Stomach (tissue), 8 donors: ENCODE measurements at regions not wholly inside any gene's neighbourhood (a gene's known extent, or its start where the extent isn't known, plus 50 kb on each side); places are given as distances from the start of the nearest gene placed in this dataset.

ENCODE experiments used
- DNase-seq, 2 donors: peaks; one replicate each; pipeline versions ENCODE4 v3.0.0 to v3.0.0-alpha.2; 2013 to 2019
- H3K27ac ChIP-seq, 5 donors: fragments of 200-600 bp in 4 of 5; sonication (generic) in 4 of 5; one replicate each; pipeline ENCODE4 v1.5.1; 2013 to 2019; ENCODE audit warnings: mild to moderate bottlenecking in 1 of 5, moderate library complexity in 1 of 5
- H3K27me3 ChIP-seq, 3 donors: fragments of 200-600 bp; sonication (generic); one replicate each; pipeline ENCODE4 v1.5.1; 2017 to 2019; ENCODE audit warnings: mixed run types in 1 of 3
- H3K36me3 ChIP-seq, 4 donors: fragments of 200-600 bp; sonication (generic); 1 replicate in 3 of 4; 2 replicates in 1 of 4; pipeline ENCODE4 v1.5.1; 2016 to 2019
- H3K4me1 ChIP-seq, 4 donors: fragments of 200-600 bp; sonication (generic); one replicate each; pipeline ENCODE4 v1.5.1; 2016 to 2019
- H3K4me3 ChIP-seq, 4 donors: fragments of 200-600 bp; sonication (generic) in 3 of 4; one replicate each; pipeline ENCODE4 v1.5.1; 2016 to 2019; ENCODE audit warnings: mild to moderate bottlenecking in 1 of 4
- H3K9me3 ChIP-seq, 4 donors: fragments of 200-600 bp; sonication (generic); one replicate each; pipeline ENCODE4 v1.5.1; 2016 to 2019
- EP300 ChIP-seq: sonication (generic); formaldehyde crosslinking; IDR thresholded peaks from one replicate; pipeline ENCODE4 v1.6.1; 2017; ENCODE audit warnings: antibody characterized with exemption
- POLR2A ChIP-seq, 4 donors: fragments of 450-650 bp; IDR thresholded peaks; one replicate each; pipeline ENCODE4 v1.6.1; 2016; ENCODE audit warnings: antibody characterized with exemption in 4 of 4, control low read depth in 2 of 4, mild to moderate bottlenecking in 1 of 4, moderate library complexity in 1 of 4
- POLR2AphosphoS5 ChIP-seq, 3 donors: sonication (generic); formaldehyde crosslinking; IDR thresholded peaks; one replicate each; pipeline ENCODE4 v1.6.1; 2016; ENCODE audit warnings: antibody characterized with exemption in 3 of 3
- WGBS, 5 donors: extraction: QIAGEN DNeasy Blood & Tissue Kit in 3 of 5; methylation state at CpG; one replicate each; pipeline versions ENCODE4 v1.1.5 to v1.1.7; 2013 to 2018; 5-methylcytosine and 5-hydroxymethylcytosine counted together
- intact Hi-C: fragments of 100-400 bp; cut with DNase I; formaldehyde crosslinking; loops from one replicate; pipeline ENCODE4 v1.15.1; 2023; ENCODE audit warnings: low total_unique reads
- TF ChIP-seq, protein P1 (sequence below), 7 experiments: fragments of 450-650 bp in 4 of 7; fragments of 200-600 bp in 3 of 7; sonication (generic) in 3 of 7; IDR thresholded peaks; one replicate each; pipeline ENCODE4 v1.5.1; 2016 to 2019; ENCODE audit warnings: antibody characterized with exemption in 7 of 7, control low read depth in 2 of 7, mild to moderate bottlenecking in 1 of 7
- donor health status: healthy with polysubstance abuse.
- donor health status: Bipolar disorder and iron deficiency.
- donor health status: healthy.

DNA sequence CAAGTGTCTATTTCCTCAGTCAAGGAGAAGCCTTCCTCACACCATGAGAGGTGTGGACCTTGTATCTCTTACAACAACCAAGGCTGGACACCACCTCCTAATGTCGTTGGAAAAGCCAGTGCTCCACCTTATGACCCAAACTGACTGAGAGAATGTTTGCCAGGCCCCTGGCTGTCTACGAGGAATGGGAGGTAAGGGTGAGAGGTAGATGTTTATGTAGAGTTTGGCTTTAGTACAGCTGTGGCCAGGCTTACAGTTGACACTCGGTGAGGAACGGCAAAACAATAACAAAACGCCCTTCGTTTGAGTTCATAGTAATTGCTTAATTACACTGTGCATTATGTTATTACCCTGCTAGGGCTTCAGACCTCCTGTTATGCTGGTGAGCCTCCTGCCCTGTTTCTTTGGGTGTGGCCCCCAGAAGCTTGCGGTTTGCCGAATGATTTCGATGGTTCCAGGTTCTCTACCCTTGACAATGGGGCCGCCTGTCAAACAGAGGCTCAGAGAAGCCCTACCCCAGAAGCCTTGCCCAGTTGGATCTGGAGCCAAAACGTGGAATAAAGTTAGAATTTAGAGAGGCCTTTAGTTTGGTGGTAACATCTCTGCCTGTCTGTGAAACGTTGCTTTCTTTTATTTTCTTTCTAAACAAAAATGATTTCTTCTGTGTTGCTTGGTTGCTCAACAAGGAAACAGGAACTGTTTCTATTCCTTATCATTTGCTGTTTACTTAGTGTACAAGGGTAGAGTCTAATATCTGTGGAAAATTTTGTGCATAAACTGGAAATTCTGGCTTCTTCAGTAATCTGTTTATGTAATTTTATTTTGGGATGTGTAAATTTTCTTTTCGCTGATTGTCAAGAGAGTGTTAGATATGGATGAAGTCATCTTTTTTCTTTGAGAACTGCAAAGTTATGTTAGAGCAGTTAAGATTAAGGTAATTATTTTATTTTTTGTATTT is 60.4 kb upstream of the FOXQ1 start:
- peaks cover 0 to 18% (median 9%) of the 10 kb centered on the region in 4 donors for H3K4me1 ChIP-seq
- peak in 1 of 2 donors; percentile 54 for DNase-seq
- TF ChIP-seq EP300 = no peak
- TF ChIP-seq POLR2AphosphoS5 (IDR thresholded peaks at IDR 0.05) = peak in 1 of 3 donors; percentile 9
- H3K27ac ChIP-seq = peak overlapping the region; percentile 32 to 75 (median 64)
- H3K36me3 ChIP-seq = no peaks in the 10 kb centered on the region
- H3K4me3 ChIP-seq = no peak overlapping the region
- WGBS, 5 donors = 28 to 59% (median 43%) methylated on average over 13 of the region's 13 CpGs
- H3K27me3 ChIP-seq = no peaks in the 10 kb centered on the region
- H3K9me3 ChIP-seq = no peaks in the 10 kb centered on the region
- intact Hi-C loops = no loop called here

DNA sequence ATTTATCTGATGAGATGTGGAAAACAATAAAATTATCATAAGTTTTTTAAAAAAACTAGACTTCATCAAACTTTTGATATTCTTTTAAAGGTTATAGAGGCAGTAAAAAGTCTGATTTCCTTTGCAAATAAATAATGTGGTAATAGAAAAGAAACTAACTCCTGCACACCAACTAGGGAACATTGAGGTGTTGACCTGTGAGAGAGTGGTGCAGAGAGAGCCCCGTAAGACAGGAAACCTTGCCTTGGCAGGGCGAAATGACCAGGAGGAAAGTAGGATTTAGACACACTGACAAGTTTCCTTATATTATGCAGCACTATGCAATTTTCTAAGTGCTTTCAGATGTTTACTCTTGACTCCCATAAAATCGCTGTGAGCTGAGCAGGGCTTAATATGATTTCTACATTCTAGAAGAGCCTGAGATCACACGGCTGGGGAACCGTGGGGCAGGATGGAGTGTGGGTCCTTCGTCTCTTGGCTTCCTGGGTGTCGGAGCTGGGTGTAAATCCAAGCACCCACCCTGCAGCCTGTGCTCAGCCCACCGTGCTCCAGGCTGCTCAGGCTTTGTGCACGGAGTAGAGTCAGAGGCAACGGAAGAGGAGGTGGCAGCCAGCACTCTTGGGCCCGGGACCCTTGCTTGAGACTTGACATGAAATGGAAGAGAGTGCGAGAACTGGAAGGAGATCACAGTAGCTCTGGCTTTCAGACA is 61.3 kb upstream of the FOXQ1 start:
- no peaks in the 10 kb centered on the region for H3K27me3 ChIP-seq
- intact Hi-C loops = no loop called here

DNA sequence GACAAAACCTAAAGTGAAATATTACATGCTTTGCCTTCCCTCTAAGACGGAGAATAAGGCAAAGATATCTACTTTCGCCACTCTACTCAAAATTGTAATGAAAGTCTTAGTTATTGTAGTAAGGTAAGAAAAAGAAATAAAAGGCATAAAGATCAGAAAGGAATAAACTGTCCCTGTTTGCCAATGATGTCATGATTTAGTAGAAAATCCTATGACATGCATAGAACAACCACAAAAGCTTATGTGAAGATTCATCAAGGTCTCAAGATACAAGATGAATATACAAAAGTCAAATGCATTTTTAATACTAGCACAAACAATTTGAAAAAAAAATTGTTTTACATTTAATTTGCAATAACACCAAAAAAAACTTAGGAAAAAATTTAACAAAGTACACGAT is 64.0 kb upstream of the FOXQ1 start:
- no peak overlapping the region for H3K4me3 ChIP-seq
- WGBS, 5 donors = 84 to 94% (median 92%) methylated on average over 3 of the region's 3 CpGs
- intact Hi-C loops = no loop called here
- no peaks in the 10 kb centered on the region for H3K36me3 ChIP-seq
- H3K27ac ChIP-seq = no peak overlapping the region
- no peaks in the 10 kb centered on the region for H3K9me3 ChIP-seq
- DNase-seq = no peak
- peaks cover 0 to 18% (median 10%) of the 10 kb centered on the region in 4 donors for H3K4me1 ChIP-seq
- no peaks in the 10 kb centered on the region for H3K27me3 ChIP-seq
- no peak for TF ChIP-seq POLR2A (IDR thresholded peaks at IDR 0.05)
- TF ChIP-seq POLR2AphosphoS5 (IDR thresholded peaks at IDR 0.05) = no peak
- TF ChIP-seq, protein P1, sequence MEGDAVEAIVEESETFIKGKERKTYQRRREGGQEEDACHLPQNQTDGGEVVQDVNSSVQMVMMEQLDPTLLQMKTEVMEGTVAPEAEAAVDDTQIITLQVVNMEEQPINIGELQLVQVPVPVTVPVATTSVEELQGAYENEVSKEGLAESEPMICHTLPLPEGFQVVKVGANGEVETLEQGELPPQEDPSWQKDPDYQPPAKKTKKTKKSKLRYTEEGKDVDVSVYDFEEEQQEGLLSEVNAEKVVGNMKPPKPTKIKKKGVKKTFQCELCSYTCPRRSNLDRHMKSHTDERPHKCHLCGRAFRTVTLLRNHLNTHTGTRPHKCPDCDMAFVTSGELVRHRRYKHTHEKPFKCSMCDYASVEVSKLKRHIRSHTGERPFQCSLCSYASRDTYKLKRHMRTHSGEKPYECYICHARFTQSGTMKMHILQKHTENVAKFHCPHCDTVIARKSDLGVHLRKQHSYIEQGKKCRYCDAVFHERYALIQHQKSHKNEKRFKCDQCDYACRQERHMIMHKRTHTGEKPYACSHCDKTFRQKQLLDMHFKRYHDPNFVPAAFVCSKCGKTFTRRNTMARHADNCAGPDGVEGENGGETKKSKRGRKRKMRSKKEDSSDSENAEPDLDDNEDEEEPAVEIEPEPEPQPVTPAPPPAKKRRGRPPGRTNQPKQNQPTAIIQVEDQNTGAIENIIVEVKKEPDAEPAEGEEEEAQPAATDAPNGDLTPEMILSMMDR (IDR thresholded peaks at IDR 0.05) = no peak
- TF ChIP-seq EP300 = no peak

More for the DNA sequence above, 61.3 kb upstream of the FOXQ1 start:
- no peak overlapping the region for H3K4me3 ChIP-seq
- peak overlapping the region in 4 of 5 donors; percentile 34 to 75 (median 67) for H3K27ac ChIP-seq
- peak in 1 of 2 donors; percentile 23 for DNase-seq
- TF ChIP-seq POLR2A (IDR thresholded peaks at IDR 0.05) (no peak), EP300 (no peak), POLR2AphosphoS5 (IDR thresholded peaks at IDR 0.05) (no peak)
- TF ChIP-seq, protein P1 (IDR thresholded peaks at IDR 0.05) = no peak
- no peaks in the 10 kb centered on the region for H3K36me3 ChIP-seq
- no peaks in the 10 kb centered on the region for H3K9me3 ChIP-seq
- H3K4me1 ChIP-seq = peaks cover 0 to 18% (median 9%) of the 10 kb centered on the region in 4 donors
- WGBS, 5 donors = 55 to 79% (median 62%) methylated on average over 12 of the region's 12 CpGs

DNA sequence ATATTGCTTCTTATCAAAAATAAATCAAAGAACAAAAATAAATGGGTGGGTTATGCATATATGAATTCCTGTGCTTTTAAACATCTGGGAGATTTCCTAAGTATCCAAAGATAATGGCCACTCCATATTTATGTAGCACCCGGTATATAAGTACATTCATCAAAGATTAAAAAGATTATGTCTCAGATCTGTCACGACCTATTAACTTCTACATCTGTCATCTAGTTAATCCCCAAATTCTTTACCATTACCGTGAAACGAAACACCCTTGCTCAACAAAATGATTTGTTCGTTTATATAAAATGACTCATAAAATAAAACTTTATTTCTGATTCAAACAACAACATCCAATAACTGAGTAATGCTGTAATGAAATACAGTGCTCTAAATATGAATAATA is 64.8 kb upstream of the FOXQ1 start:
- H3K27me3 ChIP-seq = no peaks in the 10 kb centered on the region
- no peak for DNase-seq
- no peaks in the 10 kb centered on the region for H3K36me3 ChIP-seq
- TF ChIP-seq POLR2A (IDR thresholded peaks at IDR 0.05) (no peak), EP300 (no peak), POLR2AphosphoS5 (IDR thresholded peaks at IDR 0.05) (no peak)
- TF ChIP-seq, protein P1 (IDR thresholded peaks at IDR 0.05) = no peak
- no peaks in the 10 kb centered on the region for H3K9me3 ChIP-seq
- intact Hi-C loops = no loop called here
- H3K27ac ChIP-seq = no peak overlapping the region
- 64 to 78% (median 72%) methylated on average over 5 of the region's 5 CpGs for WGBS, 5 donors
- no peak overlapping the region for H3K4me3 ChIP-seq
- H3K4me1 ChIP-seq = peaks cover 0 to 19% (median 11%) of the 10 kb centered on the region in 4 donors
